ENCODE measurements at regions not wholly inside any gene's neighbourhood (a gene's known extent, or its start where the extent isn't known, plus 50 kb on each side); places are given as distances from the start of the nearest gene placed in this dataset.

GRCh38 chr11:29025001-29025400 lies 916.8 kb downstream of the METTL15 start:
- no peak overlapping the region for H3K4me3 ChIP-seq (ENCODE audit: low read depth, low read length)
- TF ChIP-seq, protein P1, sequence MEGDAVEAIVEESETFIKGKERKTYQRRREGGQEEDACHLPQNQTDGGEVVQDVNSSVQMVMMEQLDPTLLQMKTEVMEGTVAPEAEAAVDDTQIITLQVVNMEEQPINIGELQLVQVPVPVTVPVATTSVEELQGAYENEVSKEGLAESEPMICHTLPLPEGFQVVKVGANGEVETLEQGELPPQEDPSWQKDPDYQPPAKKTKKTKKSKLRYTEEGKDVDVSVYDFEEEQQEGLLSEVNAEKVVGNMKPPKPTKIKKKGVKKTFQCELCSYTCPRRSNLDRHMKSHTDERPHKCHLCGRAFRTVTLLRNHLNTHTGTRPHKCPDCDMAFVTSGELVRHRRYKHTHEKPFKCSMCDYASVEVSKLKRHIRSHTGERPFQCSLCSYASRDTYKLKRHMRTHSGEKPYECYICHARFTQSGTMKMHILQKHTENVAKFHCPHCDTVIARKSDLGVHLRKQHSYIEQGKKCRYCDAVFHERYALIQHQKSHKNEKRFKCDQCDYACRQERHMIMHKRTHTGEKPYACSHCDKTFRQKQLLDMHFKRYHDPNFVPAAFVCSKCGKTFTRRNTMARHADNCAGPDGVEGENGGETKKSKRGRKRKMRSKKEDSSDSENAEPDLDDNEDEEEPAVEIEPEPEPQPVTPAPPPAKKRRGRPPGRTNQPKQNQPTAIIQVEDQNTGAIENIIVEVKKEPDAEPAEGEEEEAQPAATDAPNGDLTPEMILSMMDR (IDR thresholded peaks at IDR 0.05; ENCODE audit: borderline replicate concordance, insufficient read depth, low read depth, low read length): no peak

- no peak overlapping the region for H3K4me3 ChIP-seq (ENCODE audit: low read depth, low read length)
- TF ChIP-seq, protein P1 (IDR thresholded peaks at IDR 0.05; ENCODE audit: borderline replicate concordance, insufficient read depth, low read depth, low read length): no peak
These were observed 916.2 kb downstream of the METTL15 start for GRCh38 chr11:29024386-29024785.

GRCh38 chr11:29023761-29024160 lies 915.6 kb downstream of the METTL15 start:
- TF ChIP-seq, protein P1 (IDR thresholded peaks at IDR 0.05; ENCODE audit: borderline replicate concordance, insufficient read depth, low read depth, low read length): no peak
- H3K4me3 ChIP-seq (ENCODE audit: low read depth, low read length): no peak overlapping the region

DNA sequence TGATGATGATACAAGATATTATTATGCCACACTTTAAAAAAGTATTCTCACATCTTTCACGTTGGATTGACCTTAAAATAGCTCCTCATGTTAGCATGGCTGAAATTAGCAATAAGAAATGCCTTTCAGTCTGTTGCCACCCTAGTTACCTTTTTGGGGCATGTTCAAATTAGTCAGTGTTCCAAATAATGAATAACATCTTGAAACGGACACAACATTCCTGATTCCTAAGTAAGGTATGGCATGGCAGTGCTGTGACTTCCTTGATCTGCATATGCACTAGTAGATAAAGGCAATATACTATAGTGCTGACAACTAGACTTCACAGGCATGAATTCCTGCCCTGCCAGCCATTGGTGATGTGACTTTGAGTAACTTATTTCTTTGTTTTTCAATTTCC lies 914.5 kb downstream of the METTL15 start:
- TF ChIP-seq, protein P1 (IDR thresholded peaks at IDR 0.05; ENCODE audit: borderline replicate concordance, insufficient read depth, low read depth, low read length): no peak
- no peak overlapping the region for H3K4me3 ChIP-seq (ENCODE audit: low read depth, low read length)

DNA sequence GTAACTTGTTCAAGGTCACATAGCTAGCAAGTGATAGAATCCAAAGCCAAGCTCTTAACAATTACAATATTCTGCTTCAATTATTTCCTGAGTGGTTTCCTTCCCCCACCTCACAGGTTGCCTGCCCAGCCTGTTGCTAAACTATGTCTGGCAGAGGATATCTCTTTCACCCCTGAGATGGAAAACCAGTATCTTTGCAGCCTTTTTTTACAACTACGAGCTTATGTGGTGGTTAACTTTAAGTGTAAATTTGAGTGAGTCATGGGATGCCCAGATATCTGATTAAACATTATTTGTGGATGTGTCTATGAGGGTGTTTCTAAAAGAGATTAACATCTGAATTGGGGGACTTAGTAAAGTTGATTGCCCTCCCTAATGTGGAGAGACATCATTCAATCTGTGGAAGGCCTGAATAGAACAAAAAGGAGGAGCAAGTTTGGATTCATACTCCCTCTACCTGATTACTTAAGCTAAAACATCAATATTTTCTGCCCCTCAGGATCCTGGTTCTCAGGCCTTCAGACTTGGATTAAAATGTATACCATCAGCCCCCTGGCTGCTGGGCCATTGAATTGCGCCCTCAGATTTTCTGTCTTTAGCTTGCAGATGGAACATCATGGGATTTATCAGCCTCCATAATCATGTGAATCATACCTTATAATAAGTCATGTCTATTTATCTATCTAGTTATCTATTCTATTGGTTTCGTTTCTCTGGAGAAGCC lies 911.9 kb downstream of the METTL15 start:
- TF ChIP-seq, protein P1 (IDR thresholded peaks at IDR 0.05; ENCODE audit: borderline replicate concordance, insufficient read depth, low read depth, low read length): no peak
- no peak overlapping the region for H3K4me3 ChIP-seq (ENCODE audit: low read depth, low read length)

DNA sequence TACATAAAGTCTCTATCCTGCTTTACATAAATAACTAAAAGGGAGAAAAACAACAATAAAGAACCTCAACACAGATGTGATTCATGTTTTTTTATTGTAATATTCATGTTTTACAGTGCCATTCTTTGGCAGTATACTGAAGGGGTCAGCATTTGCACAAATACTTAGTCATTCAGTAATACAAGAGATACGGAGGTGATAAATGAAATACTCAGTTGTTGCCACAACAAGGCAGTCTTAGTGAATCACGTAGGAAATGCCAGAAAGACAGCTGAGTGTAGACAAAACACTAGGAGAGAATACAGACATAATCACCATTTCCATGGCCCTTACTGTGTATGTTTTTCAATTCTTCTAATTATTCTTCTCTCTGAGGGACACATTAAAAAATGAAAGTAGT lies 910.4 kb downstream of the METTL15 start:
- TF ChIP-seq, protein P1 (IDR thresholded peaks at IDR 0.05; ENCODE audit: borderline replicate concordance, insufficient read depth, low read depth, low read length): no peak
- no peak overlapping the region for H3K4me3 ChIP-seq (ENCODE audit: low read depth, low read length)

- TF ChIP-seq, protein P1 (IDR thresholded peaks at IDR 0.05; ENCODE audit: borderline replicate concordance, insufficient read depth, low read depth, low read length): no peak
These were observed 909.8 kb downstream of the METTL15 start for GRCh38 chr11:29017941-29018340.

More at GRCh38 chr11:29017941-29018340, 909.8 kb downstream of the METTL15 start:
- H3K4me3 ChIP-seq (ENCODE audit: low read depth, low read length): no peak overlapping the region
